SK-N-SH (cell line): ENCODE measurements at regions not wholly inside any gene's neighbourhood (a gene's known extent, or its start where the extent isn't known, plus 50 kb on each side); places are given as distances from the start of the nearest gene placed in this dataset.

Experiments
- MXI1 ChIP-seq: IDR thresholded peaks from 2 replicates; pipeline ENCODE4 v1.6.1; 2012; ENCODE audit warnings: mild to moderate bottlenecking, low read depth, low read length, improper control_type of control experiment
- SMC3 ChIP-seq: IDR thresholded peaks from 2 replicates; pipeline ENCODE4 v1.6.1; 2012; ENCODE audit warnings: low read depth, low read length, improper control_type of control experiment
- TEAD4 ChIP-seq: IDR thresholded peaks from 2 replicates; pipeline ENCODE4 v1.4.0; 2012; ENCODE audit warnings: mild to moderate bottlenecking, borderline replicate concordance; ENCODE audit not compliant: insufficient read depth
- YY1 ChIP-seq: IDR thresholded peaks from 2 replicates; pipeline ENCODE4 v1.4.0; 2012; ENCODE audit warnings: low read depth, mild to moderate bottlenecking
- TF ChIP-seq, protein P1 (sequence below): fragments of 200-600 bp; sonication (generic); IDR thresholded peaks from 2 replicates; pipeline ENCODE4 v1.6.1; 2017; ENCODE audit warnings: antibody characterized with exemption, mild to moderate bottlenecking, moderate library complexity

DNA sequence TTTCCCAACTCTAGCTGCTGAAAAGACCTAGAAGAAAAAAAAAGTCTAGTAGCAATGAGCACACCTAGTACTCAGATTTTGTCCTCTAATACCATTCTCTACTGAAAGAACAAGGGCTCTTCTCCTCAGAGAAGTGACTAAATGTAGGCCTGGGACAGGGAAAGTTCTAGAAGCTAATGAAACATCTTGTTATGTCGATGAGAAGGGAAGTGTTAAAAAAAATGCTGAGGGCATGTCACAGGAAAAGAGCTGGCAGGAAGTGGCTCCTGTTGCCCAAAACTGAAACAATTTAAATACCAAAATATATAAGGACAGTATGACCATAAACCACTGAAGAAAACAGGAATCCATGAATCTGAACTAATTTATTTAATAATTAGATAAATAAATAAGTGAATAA lies 581.4 kb upstream of the TBL1XR1 start:
- TF ChIP-seq, protein P1, sequence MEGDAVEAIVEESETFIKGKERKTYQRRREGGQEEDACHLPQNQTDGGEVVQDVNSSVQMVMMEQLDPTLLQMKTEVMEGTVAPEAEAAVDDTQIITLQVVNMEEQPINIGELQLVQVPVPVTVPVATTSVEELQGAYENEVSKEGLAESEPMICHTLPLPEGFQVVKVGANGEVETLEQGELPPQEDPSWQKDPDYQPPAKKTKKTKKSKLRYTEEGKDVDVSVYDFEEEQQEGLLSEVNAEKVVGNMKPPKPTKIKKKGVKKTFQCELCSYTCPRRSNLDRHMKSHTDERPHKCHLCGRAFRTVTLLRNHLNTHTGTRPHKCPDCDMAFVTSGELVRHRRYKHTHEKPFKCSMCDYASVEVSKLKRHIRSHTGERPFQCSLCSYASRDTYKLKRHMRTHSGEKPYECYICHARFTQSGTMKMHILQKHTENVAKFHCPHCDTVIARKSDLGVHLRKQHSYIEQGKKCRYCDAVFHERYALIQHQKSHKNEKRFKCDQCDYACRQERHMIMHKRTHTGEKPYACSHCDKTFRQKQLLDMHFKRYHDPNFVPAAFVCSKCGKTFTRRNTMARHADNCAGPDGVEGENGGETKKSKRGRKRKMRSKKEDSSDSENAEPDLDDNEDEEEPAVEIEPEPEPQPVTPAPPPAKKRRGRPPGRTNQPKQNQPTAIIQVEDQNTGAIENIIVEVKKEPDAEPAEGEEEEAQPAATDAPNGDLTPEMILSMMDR: no peak
- TF ChIP-seq MXI1: no peak
- no peak for TF ChIP-seq YY1
- TF ChIP-seq TEAD4: no peak
- TF ChIP-seq SMC3: no peak
